Liver (tissue), 7 donors: ENCODE measurements at regions not wholly inside any gene's neighbourhood (a gene's known extent, or its start where the extent isn't known, plus 50 kb on each side); places are given as distances from the start of the nearest gene placed in this dataset.

Source experiments
- DNase-seq: peaks from one replicate; pipeline ENCODE4 v3.0.0-alpha.2; 2017; ENCODE audit warnings: low spot score
- H3K27ac ChIP-seq, 2 donors: one replicate each; pipeline ENCODE4 v1.7.0; 2013; ENCODE audit warnings: inconsistent platforms in 2 of 2, low read length in 2 of 2, control low read depth in 1 of 2, low read depth in 1 of 2, mild to moderate bottlenecking in 1 of 2
- H3K27me3 ChIP-seq, 4 donors: one replicate each; pipeline versions ENCODE4 v1.6.1 to v1.7.0; 2013; ENCODE audit warnings: low read length in 3 of 4, inconsistent platforms in 1 of 4, mild to moderate bottlenecking in 1 of 4, moderate library complexity in 1 of 4; ENCODE audit not compliant: control insufficient read depth in 4 of 4, insufficient read depth in 4 of 4
- H3K36me3 ChIP-seq, 4 donors: one replicate each; pipeline versions ENCODE4 v1.6.1 to v1.7.0; 2013; ENCODE audit warnings: low read length in 3 of 4, mild to moderate bottlenecking in 3 of 4, low read depth in 1 of 4, moderate library complexity in 1 of 4; ENCODE audit not compliant: control insufficient read depth in 4 of 4, insufficient read depth in 3 of 4
- H3K4me1 ChIP-seq, 4 donors: one replicate each; pipeline versions ENCODE4 v1.6.1 to v1.7.0; 2013; ENCODE audit warnings: low read length in 3 of 4, mild to moderate bottlenecking in 3 of 4, moderate library complexity in 1 of 4; ENCODE audit not compliant: control insufficient read depth in 4 of 4, insufficient read depth in 4 of 4
- H3K4me3 ChIP-seq, 3 donors: one replicate each; pipeline versions ENCODE4 v1.6.1 to v1.7.0; 2013; ENCODE audit warnings: low read length in 3 of 3, control low read depth in 1 of 3, low read depth in 1 of 3, mild to moderate bottlenecking in 1 of 3
- H3K9ac ChIP-seq, 2 donors: one replicate each; pipeline ENCODE4 v1.7.0; 2013; ENCODE audit warnings: low read length in 2 of 2, mild to moderate bottlenecking in 2 of 2, moderate library complexity in 2 of 2, control low read depth in 1 of 2, low read depth in 1 of 2
- H3K9me3 ChIP-seq, 4 donors: one replicate each; pipeline versions ENCODE4 v1.6.1 to v1.7.0; 2013; ENCODE audit warnings: low read length in 3 of 4; ENCODE audit not compliant: control insufficient read depth in 4 of 4
- FOXA1 ChIP-seq: IDR thresholded peaks from 2 replicates; pipeline ENCODE4 v1.6.1; 2016; ENCODE audit warnings: antibody characterized with exemption
- FOXA2 ChIP-seq: IDR thresholded peaks from 2 replicates; pipeline ENCODE4 v1.6.1; 2016; ENCODE audit warnings: antibody characterized with exemption
- HNF4A ChIP-seq, 2 donors: conservative IDR thresholded peaks; 2 replicates each; pipeline ENCODE4 v1.6.1; 2016; ENCODE audit warnings: antibody characterized with exemption in 2 of 2, mild to moderate bottlenecking in 2 of 2
- HNF4G ChIP-seq: IDR thresholded peaks from 2 replicates; pipeline ENCODE4 v1.6.1; 2016; ENCODE audit warnings: antibody characterized with exemption
- JUND ChIP-seq, 2 donors: IDR thresholded peaks; 2 replicates each; pipeline ENCODE4 v1.6.1; 2016; ENCODE audit warnings: antibody characterized with exemption in 2 of 2
- NR2F2 ChIP-seq: IDR thresholded peaks from 2 replicates; pipeline ENCODE4 v1.6.1; 2016; ENCODE audit warnings: antibody characterized with exemption
- RAD21 ChIP-seq, 2 donors: IDR thresholded peaks; 2 replicates each; pipeline ENCODE4 v1.6.1; 2016; ENCODE audit warnings: antibody characterized with exemption in 2 of 2, mild to moderate bottlenecking in 2 of 2
- RXRA ChIP-seq, 2 donors: IDR thresholded peaks; 2 replicates each; pipeline ENCODE4 v1.6.1; 2017 to 2018; ENCODE audit warnings: antibody characterized with exemption in 2 of 2, mild to moderate bottlenecking in 1 of 2
- SP1 ChIP-seq: IDR thresholded peaks from 2 replicates; pipeline ENCODE4 v1.6.1; 2018; ENCODE audit warnings: antibody characterized with exemption, mild to moderate bottlenecking
- WGBS: extraction: QIAGEN DNeasy Blood & Tissue Kit; methylation state at CpG from one replicate; pipeline ENCODE4 v1.1.7; 2013; 5-methylcytosine and 5-hydroxymethylcytosine counted together
- TF ChIP-seq, protein P1 (sequence below): IDR thresholded peaks from 2 replicates; pipeline ENCODE4 v1.6.1; 2016; ENCODE audit warnings: antibody characterized with exemption
- TF ChIP-seq, protein P2 (sequence below): IDR thresholded peaks from 2 replicates; pipeline ENCODE4 v1.6.1; 2016; ENCODE audit warnings: antibody characterized with exemption
- TF ChIP-seq, protein P3 (sequence below): IDR thresholded peaks from 2 replicates; pipeline ENCODE4 v1.6.1; 2016; ENCODE audit warnings: antibody characterized with exemption, mild to moderate bottlenecking
- TF ChIP-seq, protein P4 (sequence below): IDR thresholded peaks from 2 replicates; pipeline ENCODE4 v1.6.1; 2016; ENCODE audit warnings: antibody characterized with exemption
- donor health status: healthy.
- donor health status: healthy.
- donor health status: healthy.
- donor health status: healthy.

DNA sequence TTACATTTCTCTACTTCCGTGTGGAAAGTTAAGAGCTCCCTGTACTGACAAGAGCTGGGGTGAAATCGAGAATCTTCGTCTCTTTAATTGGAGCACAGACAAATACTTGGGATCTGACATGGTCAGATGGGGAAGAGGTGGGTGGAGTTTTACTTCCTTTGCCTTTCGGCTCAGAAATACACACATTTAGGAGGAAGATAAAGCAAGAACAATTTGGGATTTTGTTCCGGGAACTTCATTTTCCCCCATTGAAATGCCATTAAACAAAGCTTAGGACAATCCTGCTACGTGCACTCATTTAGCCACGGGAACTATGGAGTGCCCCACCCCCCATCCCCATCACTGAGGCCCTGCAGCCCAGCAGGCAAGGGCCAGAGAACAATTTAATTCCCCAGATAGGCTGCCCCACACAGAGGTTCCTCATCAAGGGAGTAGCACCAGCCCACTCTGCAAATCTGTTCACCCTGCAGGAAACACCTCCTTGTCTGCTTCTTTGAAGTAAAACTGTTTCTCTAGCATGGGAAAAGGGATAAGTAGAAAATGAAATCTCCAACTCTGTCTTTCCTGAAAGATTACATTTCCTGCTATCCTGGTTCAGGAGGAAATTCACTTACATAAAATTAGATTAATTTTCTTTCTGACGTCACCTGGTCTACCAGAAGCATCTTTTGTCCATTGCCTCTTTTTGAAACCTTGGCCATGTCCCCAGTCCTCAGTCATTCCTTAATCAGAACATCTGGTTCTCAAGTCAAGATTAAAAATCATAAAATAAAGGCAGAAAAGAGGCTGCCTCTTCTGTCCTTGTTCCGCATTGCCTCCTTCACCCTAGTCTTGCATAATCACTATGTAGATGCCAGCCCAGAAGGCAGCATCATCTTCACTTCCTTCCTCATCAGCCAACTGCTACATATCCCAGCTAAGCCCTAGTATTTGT is 206.4 kb downstream of the ENC1 start:
- H3K27ac ChIP-seq, result peak overlapping the region in 1 of 2 donors; percentile 30

DNA sequence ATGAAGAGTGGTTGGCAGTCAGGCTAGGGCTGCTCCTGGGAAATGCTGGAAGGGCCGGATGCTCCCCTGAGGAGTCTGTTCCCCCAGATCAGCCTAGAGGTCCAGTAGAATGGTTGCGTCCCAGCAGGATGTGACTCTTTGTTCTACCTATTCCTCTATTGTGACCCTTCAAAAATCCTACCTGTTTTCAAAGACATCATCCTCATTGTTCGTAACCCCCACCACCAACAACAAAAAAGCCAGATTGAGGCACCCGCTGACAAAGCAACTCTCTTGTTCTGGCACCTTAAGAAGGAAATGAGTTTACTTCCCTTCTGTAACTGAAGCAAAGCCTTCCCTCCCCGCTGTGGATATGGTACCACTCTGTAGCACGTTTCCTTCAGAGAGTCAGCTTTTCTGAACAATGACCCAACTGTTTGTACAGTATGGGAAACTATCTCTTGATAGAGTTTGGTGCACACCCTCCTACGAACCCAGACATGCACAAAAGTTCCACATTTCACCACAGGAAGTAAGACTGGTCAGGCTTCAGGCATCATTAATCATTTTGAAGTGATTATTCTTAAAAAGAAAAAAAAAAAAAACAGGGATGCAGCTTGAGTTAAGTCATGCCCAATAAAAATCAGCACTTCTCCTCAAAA is 207.2 kb downstream of the ENC1 start:
- peak overlapping the region in 1 of 2 donors; percentile 30 for H3K27ac ChIP-seq

More for the DNA sequence above, 206.4 kb downstream of the ENC1 start:
- no peak overlapping the region for H3K4me3 ChIP-seq
- H3K4me1 ChIP-seq, result peaks cover 0 to 3% (median 1%) of the 10 kb centered on the region in 4 donors
- 63% methylated on average over 9 of the region's 9 CpGs for WGBS
- no peak for DNase-seq
- no peaks in the 10 kb centered on the region for H3K27me3 ChIP-seq
- H3K9ac ChIP-seq, result peak overlapping the region in 1 of 2 donors; percentile 23
- no peaks in the 10 kb centered on the region for H3K36me3 ChIP-seq
- TF ChIP-seq, protein P1, sequence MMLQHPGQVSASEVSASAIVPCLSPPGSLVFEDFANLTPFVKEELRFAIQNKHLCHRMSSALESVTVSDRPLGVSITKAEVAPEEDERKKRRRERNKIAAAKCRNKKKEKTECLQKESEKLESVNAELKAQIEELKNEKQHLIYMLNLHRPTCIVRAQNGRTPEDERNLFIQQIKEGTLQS, result no peak
- TF ChIP-seq, protein P2, sequence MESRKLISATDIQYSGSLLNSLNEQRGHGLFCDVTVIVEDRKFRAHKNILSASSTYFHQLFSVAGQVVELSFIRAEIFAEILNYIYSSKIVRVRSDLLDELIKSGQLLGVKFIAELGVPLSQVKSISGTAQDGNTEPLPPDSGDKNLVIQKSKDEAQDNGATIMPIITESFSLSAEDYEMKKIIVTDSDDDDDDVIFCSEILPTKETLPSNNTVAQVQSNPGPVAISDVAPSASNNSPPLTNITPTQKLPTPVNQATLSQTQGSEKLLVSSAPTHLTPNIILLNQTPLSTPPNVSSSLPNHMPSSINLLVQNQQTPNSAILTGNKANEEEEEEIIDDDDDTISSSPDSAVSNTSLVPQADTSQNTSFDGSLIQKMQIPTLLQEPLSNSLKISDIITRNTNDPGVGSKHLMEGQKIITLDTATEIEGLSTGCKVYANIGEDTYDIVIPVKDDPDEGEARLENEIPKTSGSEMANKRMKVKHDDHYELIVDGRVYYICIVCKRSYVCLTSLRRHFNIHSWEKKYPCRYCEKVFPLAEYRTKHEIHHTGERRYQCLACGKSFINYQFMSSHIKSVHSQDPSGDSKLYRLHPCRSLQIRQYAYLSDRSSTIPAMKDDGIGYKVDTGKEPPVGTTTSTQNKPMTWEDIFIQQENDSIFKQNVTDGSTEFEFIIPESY, result no peak
- TF ChIP-seq, protein P3, sequence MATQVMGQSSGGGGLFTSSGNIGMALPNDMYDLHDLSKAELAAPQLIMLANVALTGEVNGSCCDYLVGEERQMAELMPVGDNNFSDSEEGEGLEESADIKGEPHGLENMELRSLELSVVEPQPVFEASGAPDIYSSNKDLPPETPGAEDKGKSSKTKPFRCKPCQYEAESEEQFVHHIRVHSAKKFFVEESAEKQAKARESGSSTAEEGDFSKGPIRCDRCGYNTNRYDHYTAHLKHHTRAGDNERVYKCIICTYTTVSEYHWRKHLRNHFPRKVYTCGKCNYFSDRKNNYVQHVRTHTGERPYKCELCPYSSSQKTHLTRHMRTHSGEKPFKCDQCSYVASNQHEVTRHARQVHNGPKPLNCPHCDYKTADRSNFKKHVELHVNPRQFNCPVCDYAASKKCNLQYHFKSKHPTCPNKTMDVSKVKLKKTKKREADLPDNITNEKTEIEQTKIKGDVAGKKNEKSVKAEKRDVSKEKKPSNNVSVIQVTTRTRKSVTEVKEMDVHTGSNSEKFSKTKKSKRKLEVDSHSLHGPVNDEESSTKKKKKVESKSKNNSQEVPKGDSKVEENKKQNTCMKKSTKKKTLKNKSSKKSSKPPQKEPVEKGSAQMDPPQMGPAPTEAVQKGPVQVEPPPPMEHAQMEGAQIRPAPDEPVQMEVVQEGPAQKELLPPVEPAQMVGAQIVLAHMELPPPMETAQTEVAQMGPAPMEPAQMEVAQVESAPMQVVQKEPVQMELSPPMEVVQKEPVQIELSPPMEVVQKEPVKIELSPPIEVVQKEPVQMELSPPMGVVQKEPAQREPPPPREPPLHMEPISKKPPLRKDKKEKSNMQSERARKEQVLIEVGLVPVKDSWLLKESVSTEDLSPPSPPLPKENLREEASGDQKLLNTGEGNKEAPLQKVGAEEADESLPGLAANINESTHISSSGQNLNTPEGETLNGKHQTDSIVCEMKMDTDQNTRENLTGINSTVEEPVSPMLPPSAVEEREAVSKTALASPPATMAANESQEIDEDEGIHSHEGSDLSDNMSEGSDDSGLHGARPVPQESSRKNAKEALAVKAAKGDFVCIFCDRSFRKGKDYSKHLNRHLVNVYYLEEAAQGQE, result no peak
- TF ChIP-seq JUND (IDR thresholded peaks at IDR 0.05) (no peak), HNF4G (no peak), RXRA (IDR thresholded peaks at IDR 0.05) (no peak), RAD21 (IDR thresholded peaks at IDR 0.05) (no peak), HNF4A (conservative IDR thresholded peaks at IDR 0.05) (no peak), SP1 (no peak), FOXA1 (no peak)
- TF ChIP-seq, protein P4, sequence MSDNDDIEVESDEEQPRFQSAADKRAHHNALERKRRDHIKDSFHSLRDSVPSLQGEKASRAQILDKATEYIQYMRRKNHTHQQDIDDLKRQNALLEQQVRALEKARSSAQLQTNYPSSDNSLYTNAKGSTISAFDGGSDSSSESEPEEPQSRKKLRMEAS, result no peak
- no peaks in the 10 kb centered on the region for H3K9me3 ChIP-seq

More for the DNA sequence above, 207.2 kb downstream of the ENC1 start:
- DNase-seq, result no peak
- TF ChIP-seq, protein P1, result no peak
- TF ChIP-seq NR2F2, result no peak
- TF ChIP-seq FOXA2, result no peak
- Histone ChIP-seq H3K9ac (no peak overlapping the region), H3K4me3 (no peak overlapping the region), H3K36me3 (no peaks in the 10 kb centered on the region), H3K9me3 (no peaks in the 10 kb centered on the region), H3K27me3 (no peaks in the 10 kb centered on the region), H3K4me1 (peaks cover 0 to 3% (median 1%) of the 10 kb centered on the region in 4 donors)
- 68% methylated on average over 7 of the region's 7 CpGs for WGBS
